OCI-LY1 (cell line): ENCODE measurements at regions not wholly inside any gene's neighbourhood (a gene's known extent, or its start where the extent isn't known, plus 50 kb on each side); places are given as distances from the start of the nearest gene placed in this dataset.

Experiments
- H2AFZ ChIP-seq: fragments of 200-600 bp; sonication (generic), shearing (Covaris generic); 2 replicates; pipeline ENCODE4 v1.6.0; 2014; ENCODE audit warnings: antibody characterized with exemption, mild to moderate bottlenecking, low read length
- H3F3A ChIP-seq: fragments of 200-600 bp; sonication (generic), shearing (Covaris generic); 2 replicates; pipeline ENCODE4 v1.6.0; 2014; ENCODE audit warnings: mild to moderate bottlenecking, antibody characterized with exemption, low read length, moderate library complexity; ENCODE audit not compliant: insufficient read depth
- H3K27ac ChIP-seq: fragments of 200-600 bp; sonication (generic); 2 replicates; pipeline ENCODE4 v1.5.1; 2014; ENCODE audit warnings: low read length, mixed run types, mild to moderate bottlenecking, low read depth; ENCODE audit not compliant: poor library complexity, severe bottlenecking
- H3K27me3 ChIP-seq: fragments of 200-600 bp; sonication (generic); 2 replicates; pipeline ENCODE4 v1.6.0; 2014; ENCODE audit warnings: antibody characterized with exemption, mild to moderate bottlenecking, low read length, moderate library complexity; ENCODE audit not compliant: insufficient read depth
- H3K36me3 ChIP-seq: fragments of 200-600 bp; sonication (generic); 2 replicates; pipeline ENCODE4 v1.6.1; 2014; ENCODE audit warnings: mild to moderate bottlenecking, antibody characterized with exemption, low read length, moderate library complexity, mixed read lengths; ENCODE audit not compliant: insufficient read depth
- H3K4me1 ChIP-seq: fragments of 200-600 bp; sonication (generic); 2 replicates; pipeline ENCODE4 v1.5.1; 2014; ENCODE audit warnings: mild to moderate bottlenecking, low read length, moderate library complexity; ENCODE audit not compliant: insufficient read depth, severe bottlenecking
- H3K4me2 ChIP-seq: fragments of 200-600 bp; sonication (generic), shearing (Covaris generic); 2 replicates; pipeline ENCODE4 v1.6.1; 2014; ENCODE audit warnings: low read length
- H3K4me3 ChIP-seq: fragments of 200-600 bp; sonication (generic); 2 replicates; pipeline ENCODE4 v1.5.1; 2014; ENCODE audit warnings: low read length, low read depth, mild to moderate bottlenecking, mixed read lengths; ENCODE audit not compliant: poor library complexity, severe bottlenecking
- H3K79me2 ChIP-seq: fragments of 200-600 bp; shearing (Covaris generic); 2 replicates; pipeline ENCODE4 v1.6.1; 2016; ENCODE audit warnings: mixed run types, low read length, mixed read lengths; ENCODE audit not compliant: insufficient read depth
- H3K9ac ChIP-seq: fragments of 200-600 bp; sonication (generic), shearing (Covaris generic); 2 replicates; pipeline ENCODE4 v1.6.1; 2014; ENCODE audit warnings: mild to moderate bottlenecking, low read length, mixed read lengths
- H3K9me2 ChIP-seq: fragments of 200-600 bp; sonication (generic), shearing (Covaris generic); 2 replicates; pipeline ENCODE4 v1.6.1; 2014; ENCODE audit warnings: low read depth, mild to moderate bottlenecking, low read length, mixed read lengths
- H3K9me3 ChIP-seq: fragments of 200-600 bp; shearing (Covaris generic); 2 replicates; pipeline ENCODE4 v1.6.1; 2014; ENCODE audit warnings: low read length, mixed read lengths
- H4K20me1 ChIP-seq: fragments of 200-600 bp; sonication (generic), shearing (Covaris generic); 2 replicates; pipeline ENCODE4 v1.6.0; 2016; ENCODE audit warnings: mild to moderate bottlenecking, low read length; ENCODE audit not compliant: insufficient read depth
- EZH2 ChIP-seq: fragments of 200-600 bp; sonication (generic), shearing (Covaris generic); IDR thresholded peaks from 2 replicates; pipeline ENCODE4 v1.8.0; 2017; ENCODE audit warnings: borderline replicate concordance, mixed run types, mild to moderate bottlenecking, antibody characterized with exemption, low read length, moderate library complexity, mixed read lengths
- TF ChIP-seq, protein P1 (sequence below): fragments of 200-600 bp; sonication (generic), shearing (Covaris generic); IDR thresholded peaks from 2 replicates; pipeline ENCODE4 v1.5.1; 2017; ENCODE audit warnings: mild to moderate bottlenecking, antibody characterized with exemption, low read length, moderate library complexity, mixed read lengths

- H3K79me2 ChIP-seq = no peaks in the 10 kb centered on the region
- H2AFZ ChIP-seq = no peak overlapping the region
- H3K9me2 ChIP-seq = no peaks in the 10 kb centered on the region
- H3F3A ChIP-seq = no peaks in the 10 kb centered on the region
- H3K4me1 ChIP-seq = no peaks in the 10 kb centered on the region
- TF ChIP-seq, protein P1, sequence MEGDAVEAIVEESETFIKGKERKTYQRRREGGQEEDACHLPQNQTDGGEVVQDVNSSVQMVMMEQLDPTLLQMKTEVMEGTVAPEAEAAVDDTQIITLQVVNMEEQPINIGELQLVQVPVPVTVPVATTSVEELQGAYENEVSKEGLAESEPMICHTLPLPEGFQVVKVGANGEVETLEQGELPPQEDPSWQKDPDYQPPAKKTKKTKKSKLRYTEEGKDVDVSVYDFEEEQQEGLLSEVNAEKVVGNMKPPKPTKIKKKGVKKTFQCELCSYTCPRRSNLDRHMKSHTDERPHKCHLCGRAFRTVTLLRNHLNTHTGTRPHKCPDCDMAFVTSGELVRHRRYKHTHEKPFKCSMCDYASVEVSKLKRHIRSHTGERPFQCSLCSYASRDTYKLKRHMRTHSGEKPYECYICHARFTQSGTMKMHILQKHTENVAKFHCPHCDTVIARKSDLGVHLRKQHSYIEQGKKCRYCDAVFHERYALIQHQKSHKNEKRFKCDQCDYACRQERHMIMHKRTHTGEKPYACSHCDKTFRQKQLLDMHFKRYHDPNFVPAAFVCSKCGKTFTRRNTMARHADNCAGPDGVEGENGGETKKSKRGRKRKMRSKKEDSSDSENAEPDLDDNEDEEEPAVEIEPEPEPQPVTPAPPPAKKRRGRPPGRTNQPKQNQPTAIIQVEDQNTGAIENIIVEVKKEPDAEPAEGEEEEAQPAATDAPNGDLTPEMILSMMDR = no peak
- no peak for TF ChIP-seq EZH2
- H3K27ac ChIP-seq = no peak overlapping the region
- H3K9me3 ChIP-seq = no peaks in the 10 kb centered on the region
- no peak overlapping the region for H3K9ac ChIP-seq
- H3K27me3 ChIP-seq = no peaks in the 10 kb centered on the region
- H3K36me3 ChIP-seq = no peaks in the 10 kb centered on the region
- no peak overlapping the region for H3K4me2 ChIP-seq
- H3K4me3 ChIP-seq = no peak overlapping the region
- H4K20me1 ChIP-seq = no peaks in the 10 kb centered on the region
Measured at GRCh38 chr1:60937720-60938119, 144.6 kb upstream of the NFIA start.

GRCh38 chr1:60936591-60937342 lies 145.6 kb upstream of the NFIA start:
- Histone ChIP-seq H3K9me2 (no peaks in the 10 kb centered on the region), H3K36me3 (no peaks in the 10 kb centered on the region), H3K27ac (no peak overlapping the region), H3K4me1 (no peaks in the 10 kb centered on the region), H3K4me3 (no peak overlapping the region), H3K27me3 (no peaks in the 10 kb centered on the region), H3F3A (no peaks in the 10 kb centered on the region), H3K9me3 (no peaks in the 10 kb centered on the region), H3K79me2 (no peaks in the 10 kb centered on the region), H3K4me2 (no peak overlapping the region), H2AFZ (no peak overlapping the region), H3K9ac (no peak overlapping the region), H4K20me1 (no peaks in the 10 kb centered on the region)
- TF ChIP-seq EZH2 = no peak
- TF ChIP-seq, protein P1 = no peak

DNA sequence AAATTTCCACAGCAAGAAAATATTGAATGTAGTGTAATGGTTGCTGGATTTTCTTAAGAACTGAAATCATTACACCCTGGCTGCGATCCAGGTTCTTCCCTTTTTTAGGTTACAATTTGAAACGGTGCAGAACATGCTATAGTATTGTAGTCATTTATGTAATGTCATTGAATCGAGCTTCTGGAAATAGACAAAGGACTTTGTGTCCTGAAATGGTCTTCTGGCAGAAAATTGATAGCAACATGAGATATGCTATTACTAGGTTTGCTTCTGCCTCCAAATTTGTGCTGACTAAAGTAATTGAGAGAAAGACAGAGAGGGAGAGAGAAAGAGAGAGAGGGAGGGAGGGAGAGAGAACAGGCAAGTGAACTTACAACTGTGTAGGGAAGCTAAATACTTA lies 146.2 kb upstream of the NFIA start:
- no peaks in the 10 kb centered on the region for H3K4me1 ChIP-seq
- no peak overlapping the region for H3K4me2 ChIP-seq
- no peaks in the 10 kb centered on the region for H3K36me3 ChIP-seq
- TF ChIP-seq, protein P1 = no peak
- TF ChIP-seq EZH2 = no peak
- H3K9me3 ChIP-seq = no peaks in the 10 kb centered on the region
- no peak overlapping the region for H2AFZ ChIP-seq
- no peaks in the 10 kb centered on the region for H3K27me3 ChIP-seq
- H3K79me2 ChIP-seq = no peaks in the 10 kb centered on the region
- H3K27ac ChIP-seq = no peak overlapping the region
- H3K9me2 ChIP-seq = no peaks in the 10 kb centered on the region
- H3K4me3 ChIP-seq = no peak overlapping the region
- no peaks in the 10 kb centered on the region for H4K20me1 ChIP-seq
- H3F3A ChIP-seq = no peaks in the 10 kb centered on the region
- no peak overlapping the region for H3K9ac ChIP-seq
